Adrenal gland (tissue), 5 donors: ENCODE measurements at regions not wholly inside any gene's neighbourhood (a gene's known extent, or its start where the extent isn't known, plus 50 kb on each side); places are given as distances from the start of the nearest gene placed in this dataset.

Source experiments
- POLR2A ChIP-seq, 2 donors: fragments of 450-650 bp; IDR thresholded peaks; one replicate each; pipeline ENCODE4 v1.6.1; 2017; ENCODE audit warnings: antibody characterized with exemption in 2 of 2, mild to moderate bottlenecking in 2 of 2, moderate library complexity in 1 of 2
- TF ChIP-seq, protein P1 (sequence below), 6 experiments: fragments of 450-650 bp in 4 of 6; fragments of 200-600 bp in 2 of 6; sonication (generic) in 1 of 6; IDR thresholded peaks; 1 replicate in 5 of 6; 2 replicates in 1 of 6; pipeline versions ENCODE4 v1.5.1 to v1.8.0; 2016 to 2021; ENCODE audit warnings: antibody characterized with exemption in 6 of 6, mild to moderate bottlenecking in 2 of 6, moderate library complexity in 1 of 6
- donor health status: DM: no; HTN: no; CAD: no.

DNA sequence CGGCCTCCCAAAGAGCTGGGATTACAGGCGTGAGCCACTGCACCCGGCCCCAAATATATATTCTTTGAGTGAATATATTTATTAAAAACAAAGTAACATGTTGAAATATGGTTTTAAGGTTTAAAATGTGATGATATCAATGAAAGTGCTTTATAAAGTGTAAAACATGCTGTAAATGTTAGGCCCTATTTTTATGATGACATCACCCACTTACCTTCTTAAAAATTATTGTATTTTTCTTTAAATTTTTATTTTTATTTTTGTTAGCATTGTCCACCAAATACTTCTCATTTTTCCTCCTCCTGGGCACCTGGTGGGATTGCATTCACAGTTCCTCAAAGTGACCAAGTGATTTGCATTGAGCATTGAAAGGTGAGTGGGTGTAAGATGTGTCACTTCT lies 152.6 kb upstream of the TBX3 start:
- TF ChIP-seq, protein P1, sequence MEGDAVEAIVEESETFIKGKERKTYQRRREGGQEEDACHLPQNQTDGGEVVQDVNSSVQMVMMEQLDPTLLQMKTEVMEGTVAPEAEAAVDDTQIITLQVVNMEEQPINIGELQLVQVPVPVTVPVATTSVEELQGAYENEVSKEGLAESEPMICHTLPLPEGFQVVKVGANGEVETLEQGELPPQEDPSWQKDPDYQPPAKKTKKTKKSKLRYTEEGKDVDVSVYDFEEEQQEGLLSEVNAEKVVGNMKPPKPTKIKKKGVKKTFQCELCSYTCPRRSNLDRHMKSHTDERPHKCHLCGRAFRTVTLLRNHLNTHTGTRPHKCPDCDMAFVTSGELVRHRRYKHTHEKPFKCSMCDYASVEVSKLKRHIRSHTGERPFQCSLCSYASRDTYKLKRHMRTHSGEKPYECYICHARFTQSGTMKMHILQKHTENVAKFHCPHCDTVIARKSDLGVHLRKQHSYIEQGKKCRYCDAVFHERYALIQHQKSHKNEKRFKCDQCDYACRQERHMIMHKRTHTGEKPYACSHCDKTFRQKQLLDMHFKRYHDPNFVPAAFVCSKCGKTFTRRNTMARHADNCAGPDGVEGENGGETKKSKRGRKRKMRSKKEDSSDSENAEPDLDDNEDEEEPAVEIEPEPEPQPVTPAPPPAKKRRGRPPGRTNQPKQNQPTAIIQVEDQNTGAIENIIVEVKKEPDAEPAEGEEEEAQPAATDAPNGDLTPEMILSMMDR (IDR thresholded peaks at IDR 0.05): no peak
- TF ChIP-seq POLR2A (IDR thresholded peaks at IDR 0.05): no peak
